GM12875 (cell line): ENCODE measurements at regions not wholly inside any gene's neighbourhood (a gene's known extent, or its start where the extent isn't known, plus 50 kb on each side); places are given as distances from the start of the nearest gene placed in this dataset.

Source experiments
- H3K4me3 ChIP-seq: one replicate; pipeline ENCODE4 v1.5.1; 2011; ENCODE audit warnings: low read depth, low read length, control low read depth
- TF ChIP-seq, protein P1 (sequence below): IDR thresholded peaks from 2 replicates; pipeline ENCODE4 v1.5.1; 2011; ENCODE audit warnings: low read depth, mild to moderate bottlenecking, control low read depth, inconsistent platforms, low read length, moderate library complexity, borderline replicate concordance; ENCODE audit not compliant: insufficient read depth

GRCh38 chr1:223462866-223463404 is 69.7 kb downstream of the CCDC185 start:
- H3K4me3 ChIP-seq: no peak overlapping the region
- TF ChIP-seq, protein P1, sequence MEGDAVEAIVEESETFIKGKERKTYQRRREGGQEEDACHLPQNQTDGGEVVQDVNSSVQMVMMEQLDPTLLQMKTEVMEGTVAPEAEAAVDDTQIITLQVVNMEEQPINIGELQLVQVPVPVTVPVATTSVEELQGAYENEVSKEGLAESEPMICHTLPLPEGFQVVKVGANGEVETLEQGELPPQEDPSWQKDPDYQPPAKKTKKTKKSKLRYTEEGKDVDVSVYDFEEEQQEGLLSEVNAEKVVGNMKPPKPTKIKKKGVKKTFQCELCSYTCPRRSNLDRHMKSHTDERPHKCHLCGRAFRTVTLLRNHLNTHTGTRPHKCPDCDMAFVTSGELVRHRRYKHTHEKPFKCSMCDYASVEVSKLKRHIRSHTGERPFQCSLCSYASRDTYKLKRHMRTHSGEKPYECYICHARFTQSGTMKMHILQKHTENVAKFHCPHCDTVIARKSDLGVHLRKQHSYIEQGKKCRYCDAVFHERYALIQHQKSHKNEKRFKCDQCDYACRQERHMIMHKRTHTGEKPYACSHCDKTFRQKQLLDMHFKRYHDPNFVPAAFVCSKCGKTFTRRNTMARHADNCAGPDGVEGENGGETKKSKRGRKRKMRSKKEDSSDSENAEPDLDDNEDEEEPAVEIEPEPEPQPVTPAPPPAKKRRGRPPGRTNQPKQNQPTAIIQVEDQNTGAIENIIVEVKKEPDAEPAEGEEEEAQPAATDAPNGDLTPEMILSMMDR: no peak

DNA sequence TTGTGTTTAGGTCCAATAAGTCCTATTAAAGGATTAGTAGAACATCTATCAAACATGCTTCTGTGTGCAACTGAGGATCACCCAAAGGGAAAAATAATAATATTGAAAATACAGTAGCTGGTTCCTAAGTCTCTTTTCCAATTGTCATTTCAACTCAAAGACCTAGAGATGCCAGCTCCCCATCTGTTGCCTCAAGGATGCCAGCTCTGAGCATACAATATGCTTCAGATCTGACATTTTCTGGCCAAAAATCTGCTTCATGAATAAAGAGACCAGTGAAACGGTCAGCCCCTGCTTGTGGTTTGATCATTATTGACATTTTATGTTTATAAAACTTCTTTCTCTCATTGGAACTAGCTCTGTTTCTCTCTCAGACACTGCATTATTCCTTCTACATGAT is 72.9 kb downstream of the CCDC185 start:
- no peak overlapping the region for H3K4me3 ChIP-seq
- TF ChIP-seq, protein P1: no peak

DNA sequence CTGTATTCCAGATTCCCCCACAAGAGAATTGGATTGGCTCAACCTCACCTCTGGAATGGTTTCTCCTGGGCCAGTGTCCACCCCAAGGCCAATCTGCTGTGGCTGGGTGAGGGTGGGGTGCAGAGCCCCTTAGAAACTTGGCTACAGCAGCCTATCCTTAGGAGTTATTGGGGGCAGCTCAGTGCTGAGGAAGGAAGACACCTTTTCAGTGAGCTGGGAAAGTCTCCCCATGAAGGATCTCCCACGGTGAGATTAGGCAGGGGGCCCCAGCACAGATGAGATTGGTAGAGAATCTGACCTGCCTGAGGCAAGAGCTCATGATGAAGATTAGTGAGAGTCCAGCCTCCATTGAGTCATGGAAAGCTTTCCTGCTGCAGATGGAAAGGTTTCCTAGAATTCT is 78.4 kb downstream of the CCDC185 start:
- TF ChIP-seq, protein P1: no peak
- H3K4me3 ChIP-seq: no peak overlapping the region

- TF ChIP-seq, protein P1: no peak
- H3K4me3 ChIP-seq: no peak overlapping the region
Observed at GRCh38 chr1:223472057-223472456, 78.8 kb downstream of the CCDC185 start.

- TF ChIP-seq, protein P1: no peak
- H3K4me3 ChIP-seq: no peak overlapping the region
Observed at GRCh38 chr1:223473601-223474344, 80.6 kb downstream of the CCDC185 start.

- H3K4me3 ChIP-seq: no peak overlapping the region
- TF ChIP-seq, protein P1: no peak
Observed at GRCh38 chr1:223474804-223475203, 81.6 kb downstream of the CCDC185 start.

DNA sequence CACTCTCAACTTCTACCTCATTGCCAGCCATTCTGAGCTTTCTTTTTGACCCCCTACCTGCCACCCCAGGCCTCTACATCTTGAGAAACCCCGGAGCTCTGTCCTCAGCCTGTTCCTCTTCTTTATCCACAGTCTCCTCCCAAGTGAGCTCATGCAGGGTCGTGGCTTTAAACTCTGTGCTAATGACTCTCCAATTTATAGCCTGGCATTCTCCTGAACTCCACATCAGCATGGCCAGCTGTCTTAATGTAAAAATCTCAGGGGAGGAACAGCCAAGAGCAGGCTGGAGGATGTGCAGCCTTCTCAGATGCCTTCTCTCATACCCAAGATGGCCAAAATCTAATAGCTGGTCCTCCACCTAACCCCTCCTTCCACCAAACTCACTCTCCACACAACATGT is 84.2 kb downstream of the CCDC185 start:
- TF ChIP-seq, protein P1: no peak

More for the DNA sequence above, 84.2 kb downstream of the CCDC185 start:
- H3K4me3 ChIP-seq: no peak overlapping the region
